ENCODE measurements at regions not wholly inside any gene's neighbourhood (a gene's known extent, or its start where the extent isn't known, plus 50 kb on each side); places are given as distances from the start of the nearest gene placed in this dataset.

DNA sequence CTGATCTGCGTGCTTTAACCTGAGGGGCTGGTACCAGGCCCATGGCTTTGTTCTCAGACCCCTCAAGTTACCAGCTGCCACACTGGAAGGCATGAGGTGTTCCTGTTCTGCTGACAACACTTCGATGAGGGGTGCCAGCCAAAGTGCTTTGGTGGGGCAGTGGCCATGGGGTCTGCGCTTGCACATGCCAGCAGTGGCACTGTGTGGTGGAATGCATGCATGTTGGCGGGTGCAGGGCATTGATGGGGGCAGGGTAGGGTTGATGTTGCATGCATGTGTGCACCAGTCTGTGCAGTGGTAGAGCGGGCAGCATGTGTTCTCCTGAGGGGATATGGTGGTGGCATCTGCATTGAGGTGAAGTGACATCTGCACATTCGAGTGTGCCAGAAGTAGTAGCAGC, 497.0 kb downstream of the SQOR start:
- Histone ChIP-seq H3K4me3 (no peak overlapping the region), H3K4me1 (no peaks in the 10 kb centered on the region), H3K27me3 (no peaks in the 10 kb centered on the region), H3K27ac (no peak overlapping the region), H3K9me3 (peaks cover 0 to 57% (median 0%) of the 10 kb centered on the region in 11 donors), H3K36me3 (no peaks in the 10 kb centered on the region)
- DNase-seq: no peak
- ATAC-seq: no peak
- intact Hi-C loops (cut with DNase I): no loop called here
- 87 to 89% methylated on average over 6 of the region's 6 CpGs for WGBS, 2 donors
- TF ChIP-seq, protein P1, sequence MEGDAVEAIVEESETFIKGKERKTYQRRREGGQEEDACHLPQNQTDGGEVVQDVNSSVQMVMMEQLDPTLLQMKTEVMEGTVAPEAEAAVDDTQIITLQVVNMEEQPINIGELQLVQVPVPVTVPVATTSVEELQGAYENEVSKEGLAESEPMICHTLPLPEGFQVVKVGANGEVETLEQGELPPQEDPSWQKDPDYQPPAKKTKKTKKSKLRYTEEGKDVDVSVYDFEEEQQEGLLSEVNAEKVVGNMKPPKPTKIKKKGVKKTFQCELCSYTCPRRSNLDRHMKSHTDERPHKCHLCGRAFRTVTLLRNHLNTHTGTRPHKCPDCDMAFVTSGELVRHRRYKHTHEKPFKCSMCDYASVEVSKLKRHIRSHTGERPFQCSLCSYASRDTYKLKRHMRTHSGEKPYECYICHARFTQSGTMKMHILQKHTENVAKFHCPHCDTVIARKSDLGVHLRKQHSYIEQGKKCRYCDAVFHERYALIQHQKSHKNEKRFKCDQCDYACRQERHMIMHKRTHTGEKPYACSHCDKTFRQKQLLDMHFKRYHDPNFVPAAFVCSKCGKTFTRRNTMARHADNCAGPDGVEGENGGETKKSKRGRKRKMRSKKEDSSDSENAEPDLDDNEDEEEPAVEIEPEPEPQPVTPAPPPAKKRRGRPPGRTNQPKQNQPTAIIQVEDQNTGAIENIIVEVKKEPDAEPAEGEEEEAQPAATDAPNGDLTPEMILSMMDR (IDR thresholded peaks at IDR 0.05): no peak

DNA sequence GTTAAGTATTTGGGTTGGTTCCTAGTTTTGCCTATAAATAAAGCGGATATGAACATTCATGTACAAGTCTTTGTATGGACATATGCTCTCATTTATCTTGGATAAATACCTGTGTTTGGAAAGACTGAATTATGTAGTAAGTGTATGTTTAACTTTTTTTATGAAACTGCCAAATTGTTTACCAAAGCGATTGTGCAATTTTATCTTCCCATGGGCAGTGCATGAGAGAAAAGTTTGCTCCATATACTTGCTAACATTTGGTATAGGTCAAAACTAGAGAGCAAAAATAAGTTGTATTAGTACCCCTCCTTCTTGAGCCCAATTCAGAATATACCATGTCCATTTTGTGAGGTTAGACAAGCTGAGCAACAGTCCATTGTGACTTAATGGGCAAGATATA, 502.6 kb downstream of the SQOR start:
- TF ChIP-seq, protein P1 (IDR thresholded peaks at IDR 0.05): no peak
- Histone ChIP-seq H3K4me3 (no peak overlapping the region), H3K9me3 (peaks cover 0 to 46% (median 2%) of the 10 kb centered on the region in 11 donors), H3K36me3 (no peaks in the 10 kb centered on the region), H3K4me1 (no peaks in the 10 kb centered on the region), H3K27me3 (no peaks in the 10 kb centered on the region), H3K27ac (no peak overlapping the region)
- intact Hi-C loops (cut with DNase I): no loop called here
- DNase-seq: no peak
- no peak for ATAC-seq
- WGBS, 2 donors: 94 to 95% methylated on average over 2 of the region's 2 CpGs

DNA sequence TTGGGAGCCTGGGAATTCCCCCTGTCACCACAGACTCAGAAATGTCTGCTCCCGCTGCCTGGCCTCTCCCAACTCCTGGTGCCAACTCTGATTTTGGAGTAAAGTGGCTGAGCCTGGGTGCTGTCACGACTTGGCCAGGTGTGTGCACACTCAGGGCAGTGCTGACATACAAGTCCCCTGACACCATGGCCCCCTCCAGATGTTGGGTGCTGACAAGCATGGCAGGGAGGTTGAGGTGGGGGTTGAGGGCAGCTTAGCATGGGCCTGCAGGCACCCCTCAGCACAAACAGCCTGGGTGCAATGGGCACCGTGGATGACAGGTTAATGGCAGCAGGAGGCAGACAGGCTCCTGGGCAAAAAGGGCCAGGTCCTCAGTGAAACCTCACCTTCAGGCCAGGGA, 511.2 kb downstream of the SQOR start:
- no peak overlapping the region for H3K4me3 ChIP-seq
- no peak for DNase-seq
- TF ChIP-seq, protein P1 (IDR thresholded peaks at IDR 0.05): no peak
- 76 to 84% methylated on average over 3 of the region's 3 CpGs for WGBS, 2 donors
- intact Hi-C loops (cut with DNase I): no loop called here
- H3K9me3 ChIP-seq: peaks cover 0 to 36% (median 0%) of the 10 kb centered on the region in 11 donors
- peaks cover 0 to 6% (median 0%) of the 10 kb centered on the region in 9 donors for H3K4me1 ChIP-seq
- no peaks in the 10 kb centered on the region for H3K27me3 ChIP-seq
- no peak overlapping the region for H3K27ac ChIP-seq
- no peak for ATAC-seq
- H3K36me3 ChIP-seq: no peaks in the 10 kb centered on the region

DNA sequence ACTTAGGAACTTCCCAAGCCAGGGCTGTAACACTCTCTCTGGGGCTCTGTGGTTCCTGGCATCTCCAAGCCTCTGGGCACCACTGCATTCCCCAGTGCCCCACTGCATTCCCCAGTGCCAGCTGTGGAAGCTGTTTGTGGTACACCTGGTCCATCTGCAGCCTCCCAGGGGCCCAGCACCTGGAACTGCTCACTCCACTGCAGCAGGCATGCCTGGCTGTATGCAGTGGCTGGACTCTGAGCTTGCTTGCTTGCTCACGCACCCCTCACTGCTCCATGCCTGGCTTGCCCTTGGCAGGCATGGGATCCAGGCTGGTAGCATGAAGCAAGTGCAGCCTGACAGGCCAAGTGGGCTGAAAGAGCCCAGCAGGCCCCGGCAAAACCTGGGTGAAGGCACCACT, 512.1 kb downstream of the SQOR start:
- peaks cover 0 to 36% (median 0%) of the 10 kb centered on the region in 11 donors for H3K9me3 ChIP-seq
- no peaks in the 10 kb centered on the region for H3K27me3 ChIP-seq
- H3K36me3 ChIP-seq: no peaks in the 10 kb centered on the region
- ATAC-seq (no peak), DNase-seq (no peak)
- WGBS, 2 donors: 88 to 95% methylated on average over 2 of the region's 2 CpGs
- peaks cover 0 to 8% (median 0%) of the 10 kb centered on the region in 9 donors for H3K4me1 ChIP-seq
- intact Hi-C loops (cut with DNase I): no loop called here
- H3K4me3 ChIP-seq: no peak overlapping the region
- H3K27ac ChIP-seq: no peak overlapping the region
- TF ChIP-seq, protein P1 (IDR thresholded peaks at IDR 0.05): no peak

All from heart right ventricle (tissue), 16 donors.